ENCODE measurements at regions not wholly inside any gene's neighbourhood (a gene's known extent, or its start where the extent isn't known, plus 50 kb on each side); places are given as distances from the start of the nearest gene placed in this dataset.
"Not testable (repeated sequence)": the region's sequence is repeated elsewhere in the genome, so short reads cannot be mapped to it uniquely, and the experiment has no call there.

DNA sequence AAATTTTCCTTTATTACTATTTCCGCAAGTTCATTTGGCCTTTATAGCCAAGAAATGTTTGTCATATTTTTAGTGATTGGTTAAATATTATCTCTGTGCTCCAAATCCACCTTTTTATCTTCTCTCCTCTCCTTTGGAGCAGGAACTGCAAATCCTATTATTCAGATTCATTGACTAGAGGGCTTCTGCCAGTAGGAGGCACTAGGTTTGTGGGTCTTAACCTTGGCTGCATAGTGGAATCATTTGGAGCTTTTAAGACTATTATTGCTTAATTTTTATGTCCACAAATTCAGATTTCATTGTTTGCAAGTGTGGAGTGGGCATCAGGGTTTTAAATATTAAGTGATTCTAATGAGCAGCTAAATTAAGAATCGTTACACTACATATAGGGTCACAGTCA lies 75.3 kb upstream of the SYT10 start:
- Histone ChIP-seq H3K27me3 (no peaks in the 10 kb centered on the region), H3K4me3 (no peak overlapping the region), H3K36me3 (no peaks in the 10 kb centered on the region), H3K9me3 (no peaks in the 10 kb centered on the region), H3K4me1 (no peaks in the 10 kb centered on the region), H3K27ac (no peak overlapping the region)
- intact Hi-C loops (cut with DNase I), result no loop called here
- ATAC-seq (no peak), DNase-seq (no peak)
- 86% methylated on average over 2 of the region's 2 CpGs for WGBS (ENCODE audit: insufficient coverage, low coverage, low lambda C conversion rate, missing lambda C conversion rate)
- no peak for TF ChIP-seq POLR2A (IDR thresholded peaks at IDR 0.05)
- TF ChIP-seq, protein P1, sequence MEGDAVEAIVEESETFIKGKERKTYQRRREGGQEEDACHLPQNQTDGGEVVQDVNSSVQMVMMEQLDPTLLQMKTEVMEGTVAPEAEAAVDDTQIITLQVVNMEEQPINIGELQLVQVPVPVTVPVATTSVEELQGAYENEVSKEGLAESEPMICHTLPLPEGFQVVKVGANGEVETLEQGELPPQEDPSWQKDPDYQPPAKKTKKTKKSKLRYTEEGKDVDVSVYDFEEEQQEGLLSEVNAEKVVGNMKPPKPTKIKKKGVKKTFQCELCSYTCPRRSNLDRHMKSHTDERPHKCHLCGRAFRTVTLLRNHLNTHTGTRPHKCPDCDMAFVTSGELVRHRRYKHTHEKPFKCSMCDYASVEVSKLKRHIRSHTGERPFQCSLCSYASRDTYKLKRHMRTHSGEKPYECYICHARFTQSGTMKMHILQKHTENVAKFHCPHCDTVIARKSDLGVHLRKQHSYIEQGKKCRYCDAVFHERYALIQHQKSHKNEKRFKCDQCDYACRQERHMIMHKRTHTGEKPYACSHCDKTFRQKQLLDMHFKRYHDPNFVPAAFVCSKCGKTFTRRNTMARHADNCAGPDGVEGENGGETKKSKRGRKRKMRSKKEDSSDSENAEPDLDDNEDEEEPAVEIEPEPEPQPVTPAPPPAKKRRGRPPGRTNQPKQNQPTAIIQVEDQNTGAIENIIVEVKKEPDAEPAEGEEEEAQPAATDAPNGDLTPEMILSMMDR (IDR thresholded peaks at IDR 0.05), result peak in 2 of 4 donors; percentile 9 to 22

DNA sequence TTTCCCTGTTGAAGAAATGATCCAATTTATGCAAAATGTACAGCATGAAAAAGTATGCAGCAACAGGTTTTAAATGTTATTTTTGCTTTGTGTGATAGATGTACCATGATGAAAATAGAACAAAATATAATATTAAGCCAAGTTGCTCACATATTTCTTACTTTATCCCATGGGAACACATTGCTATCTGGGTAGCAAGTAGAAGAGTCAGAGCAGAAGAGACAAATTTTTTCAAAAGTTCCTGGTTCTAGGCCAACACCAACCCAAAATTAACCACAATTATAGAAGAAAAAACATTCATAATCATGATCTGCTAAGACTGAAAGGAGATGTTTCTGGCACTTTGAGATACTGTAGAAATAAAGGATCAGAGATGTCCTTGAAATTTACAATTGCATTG lies 79.9 kb upstream of the SYT10 start:
- H3K9me3 ChIP-seq, result no peaks in the 10 kb centered on the region
- H3K27ac ChIP-seq, result no peak overlapping the region
- H3K36me3 ChIP-seq, result no peaks in the 10 kb centered on the region
- H3K4me3 ChIP-seq, result no peak overlapping the region
- DNase-seq (no peak), ATAC-seq (no peak)
- H3K27me3 ChIP-seq, result no peaks in the 10 kb centered on the region
- TF ChIP-seq, protein P1 (IDR thresholded peaks at IDR 0.05), result no peak
- intact Hi-C loops (cut with DNase I), result no loop called here
- no peaks in the 10 kb centered on the region for H3K4me1 ChIP-seq

DNA sequence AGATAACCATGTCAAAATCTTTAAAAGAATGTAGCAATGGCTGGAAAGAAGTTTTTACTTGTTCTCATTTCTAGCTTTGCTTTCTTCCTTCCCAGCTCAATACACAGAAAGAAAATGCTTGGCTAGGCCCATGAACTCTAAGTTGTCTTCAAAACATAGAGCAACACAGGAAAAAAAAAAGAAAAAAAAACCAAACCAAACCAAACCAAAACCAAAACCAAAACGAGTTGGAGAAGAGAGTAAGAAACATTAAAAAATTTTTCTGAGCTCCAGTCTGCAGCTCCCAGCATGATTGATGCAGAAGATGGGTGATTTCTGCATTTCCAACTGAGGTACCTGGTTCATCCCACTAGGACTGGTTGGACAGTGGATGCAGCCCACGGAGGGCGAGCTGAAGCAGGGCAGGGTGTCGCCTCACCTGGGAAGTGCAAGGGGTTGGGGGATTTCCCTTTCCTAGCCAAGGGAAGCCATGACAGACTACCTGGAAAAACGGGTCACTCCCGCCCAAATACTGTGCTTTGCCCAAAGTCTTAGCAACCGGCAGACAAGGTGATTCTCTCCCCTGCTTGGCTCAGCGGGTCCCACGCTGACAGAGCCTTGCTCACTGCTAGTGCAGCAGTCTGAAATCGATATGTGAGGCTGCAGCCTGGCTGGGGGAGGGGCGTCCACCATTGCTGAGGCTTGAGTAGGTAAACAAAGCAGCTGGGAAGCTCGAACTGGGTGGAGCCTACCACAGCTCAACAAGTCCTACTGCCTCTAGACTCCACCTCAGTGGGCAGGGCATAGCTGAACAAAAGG lies 81.1 kb upstream of the SYT10 start:
- 16% methylated on average over 3 of the region's 12 CpGs for WGBS (ENCODE audit: insufficient coverage, low coverage, low lambda C conversion rate, missing lambda C conversion rate)

DNA sequence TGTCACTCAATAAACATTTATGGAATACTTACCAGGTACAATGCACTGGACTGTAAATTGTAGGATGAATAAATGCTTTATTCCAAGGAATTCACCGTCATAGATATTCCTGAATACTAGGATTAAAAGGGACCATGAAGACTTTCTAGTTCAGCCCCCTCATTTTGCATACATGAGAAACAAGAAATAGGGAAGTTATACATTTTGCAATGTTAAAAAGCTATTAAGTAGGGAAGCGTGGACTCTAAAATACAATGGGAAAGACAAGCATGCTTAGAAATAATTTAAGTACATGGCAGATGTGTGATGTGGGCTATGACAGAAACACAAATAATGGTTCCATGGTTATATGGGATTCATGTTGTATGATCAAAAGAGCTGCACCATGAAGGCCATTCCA lies 89.4 kb upstream of the SYT10 start:
- no peak for DNase-seq
- intact Hi-C loops (cut with DNase I), result no loop called here
- no peak for ATAC-seq

More for the DNA sequence above, 81.1 kb upstream of the SYT10 start:
- H3K9me3 ChIP-seq; H3K27me3 ChIP-seq; H3K36me3 ChIP-seq; intact Hi-C loops (cut with DNase I); H3K4me1 ChIP-seq; H3K27ac ChIP-seq: not testable (repeated sequence)
- peak overlapping the region in 2 of 3 donors; percentile 19 to 50 for H3K4me3 ChIP-seq
- peak in 2 of 4 donors; percentile 54 to 69 for ATAC-seq
- peak; percentile 44 to 77 (median 67) for DNase-seq

DNA sequence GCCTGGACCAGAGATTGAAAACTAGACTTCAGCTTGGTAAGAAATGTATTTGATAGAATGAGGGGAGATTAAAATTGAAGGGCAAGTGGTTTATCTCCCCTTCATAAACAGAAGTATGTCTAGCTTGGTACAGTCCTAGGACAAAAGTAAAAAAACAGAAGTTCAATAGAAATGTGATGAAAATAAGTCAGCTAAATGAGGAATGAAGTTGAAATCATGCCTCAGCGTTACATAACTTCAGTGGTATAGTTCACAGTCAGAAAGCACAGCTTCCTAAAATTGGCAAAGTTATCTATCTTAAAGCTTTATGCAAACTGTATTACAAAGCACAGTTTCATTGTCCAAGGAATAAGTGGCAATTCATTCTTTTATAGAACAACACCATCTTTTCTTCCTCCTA lies 90.2 kb upstream of the SYT10 start:
- intact Hi-C loops (cut with DNase I), result no loop called here
- no peak for DNase-seq
- H3K27me3 ChIP-seq, result no peaks in the 10 kb centered on the region
- peak in 1 of 4 donors; percentile 42 for ATAC-seq
- H3K9me3 ChIP-seq, result no peaks in the 10 kb centered on the region
- no peak overlapping the region for H3K27ac ChIP-seq
- WGBS (ENCODE audit: insufficient coverage, low coverage, low lambda C conversion rate, missing lambda C conversion rate), result 32% methylated on average over 1 of the region's 1 CpG
- no peaks in the 10 kb centered on the region for H3K4me1 ChIP-seq
- H3K4me3 ChIP-seq, result no peak overlapping the region
- H3K36me3 ChIP-seq, result no peaks in the 10 kb centered on the region
- TF ChIP-seq, protein P1 (IDR thresholded peaks at IDR 0.05), result no peak

More for the DNA sequence above, 89.4 kb upstream of the SYT10 start:
- no peak overlapping the region for H3K27ac ChIP-seq
- H3K9me3 ChIP-seq, result no peaks in the 10 kb centered on the region
- H3K36me3 ChIP-seq, result no peaks in the 10 kb centered on the region
- H3K27me3 ChIP-seq, result no peaks in the 10 kb centered on the region
- WGBS (ENCODE audit: insufficient coverage, low coverage, low lambda C conversion rate, missing lambda C conversion rate), result 40% methylated on average over 2 of the region's 2 CpGs
- no peaks in the 10 kb centered on the region for H3K4me1 ChIP-seq
- no peak overlapping the region for H3K4me3 ChIP-seq
- TF ChIP-seq POLR2A (IDR thresholded peaks at IDR 0.05), result no peak
